Muscle of leg (tissue), 3 donors: ENCODE measurements at regions not wholly inside any gene's neighbourhood (a gene's known extent, or its start where the extent isn't known, plus 50 kb on each side); places are given as distances from the start of the nearest gene placed in this dataset.
"Not testable (repeated sequence)": the region's sequence is repeated elsewhere in the genome, so short reads cannot be mapped to it uniquely, and the experiment has no call there.

Experiments
- DNase-seq: peaks from one replicate; pipeline ENCODE4 v3.0.0; 2013
- H3K27ac ChIP-seq: one replicate; pipeline ENCODE4 v1.5.1; 2013; ENCODE audit warnings: mild to moderate bottlenecking, low read length, control low read depth
- H3K27me3 ChIP-seq: one replicate; pipeline ENCODE4 v1.6.1; 2013; ENCODE audit warnings: low read length; ENCODE audit not compliant: control insufficient read depth, insufficient read depth
- H3K36me3 ChIP-seq: one replicate; pipeline ENCODE4 v1.6.1; 2013; ENCODE audit warnings: low read length; ENCODE audit not compliant: control insufficient read depth, insufficient read depth
- H3K4me1 ChIP-seq: one replicate; pipeline ENCODE4 v1.6.1; 2013; ENCODE audit warnings: low read length; ENCODE audit not compliant: control insufficient read depth, insufficient read depth
- H3K4me3 ChIP-seq: one replicate; pipeline ENCODE4 v1.5.1; 2013; ENCODE audit warnings: low read length, control low read depth
- H3K9me3 ChIP-seq: replicated peaks from 2 replicates; pipeline ENCODE4 v1.6.1; 2013; ENCODE audit warnings: low read depth, low read length; ENCODE audit not compliant: control insufficient read depth
- WGBS: methylation state at CpG from one replicate; pipeline ENCODE4 v1.1.5; 2013; ENCODE audit warnings: missing lambda C conversion rate; ENCODE audit not compliant: insufficient coverage; 5-methylcytosine and 5-hydroxymethylcytosine counted together

DNA sequence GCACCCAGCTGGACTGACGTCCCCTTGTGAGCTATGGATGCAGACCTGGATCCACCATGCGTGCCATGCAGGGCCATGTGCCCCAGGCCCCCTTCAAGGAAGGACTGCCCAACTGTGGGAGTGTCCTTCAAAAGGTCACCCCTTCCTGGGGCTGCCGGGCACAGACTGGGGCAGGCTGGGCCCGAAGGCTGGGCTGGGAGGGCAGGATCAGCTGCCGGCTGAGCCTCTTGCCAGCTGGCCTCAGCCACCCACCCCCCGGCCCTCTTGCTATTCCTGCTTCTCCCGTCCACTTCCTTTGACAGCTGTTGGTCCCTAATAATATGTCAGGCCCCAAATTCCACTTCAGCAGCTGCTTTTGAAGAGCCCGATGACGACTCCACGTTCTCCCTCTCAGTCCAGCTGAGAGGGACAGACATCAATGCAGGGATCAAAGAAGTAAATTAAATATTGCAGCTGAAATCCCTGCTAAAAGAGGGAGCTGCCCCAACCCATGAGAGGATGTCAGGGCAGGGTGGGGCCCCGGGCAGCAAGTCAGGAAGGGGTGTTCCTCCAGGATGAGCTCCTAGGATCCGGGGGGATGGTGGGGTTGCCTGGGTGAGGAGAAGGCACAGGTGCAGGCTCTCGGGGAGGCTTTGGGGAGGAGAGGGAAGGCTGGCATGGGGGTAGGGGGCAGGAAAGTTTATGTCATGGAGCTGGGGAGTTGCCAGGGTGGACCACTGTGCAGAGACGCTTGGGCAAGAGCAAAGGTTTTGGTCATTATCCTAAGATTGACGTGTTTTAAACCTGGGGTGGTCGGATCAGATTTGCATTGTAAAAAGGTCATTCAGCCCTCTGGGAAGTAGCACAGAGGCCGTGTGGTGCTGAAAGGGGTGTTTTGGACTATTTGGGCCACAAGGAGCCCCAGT lies 185.0 kb downstream of the ANKRD60 start:
- Histone ChIP-seq H3K36me3 (no peaks in the 10 kb centered on the region), H3K9me3 (no peaks in the 10 kb centered on the region), H3K4me1 (peaks cover 52% of the 10 kb centered on the region), H3K27ac (peak overlapping the region; percentile 37), H3K4me3 (no peak overlapping the region), H3K27me3 (no peaks in the 10 kb centered on the region)
- peak; percentile 75 for DNase-seq
- WGBS: 60% methylated on average over 16 of the region's 17 CpGs

DNA sequence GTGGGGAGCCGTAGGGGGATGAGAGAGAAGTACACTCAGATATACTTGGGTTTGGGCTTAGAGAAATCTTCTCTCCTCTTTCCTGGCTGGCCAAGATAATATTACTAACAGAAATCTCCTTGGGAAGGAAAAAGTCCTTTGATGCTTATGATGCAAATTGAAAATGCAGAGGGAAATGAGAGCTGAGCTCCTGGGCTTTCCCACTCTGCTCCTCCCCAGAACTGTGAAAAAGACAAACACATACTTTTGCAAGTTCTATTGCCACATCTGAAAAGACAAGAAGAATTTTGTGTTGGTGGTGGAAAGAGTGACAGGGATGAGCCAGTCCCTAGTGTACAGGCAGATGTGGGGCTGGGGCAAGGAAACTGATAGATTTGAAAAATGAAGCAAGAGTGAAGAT lies 185.9 kb downstream of the ANKRD60 start:
- Histone ChIP-seq H3K4me1 (peaks cover 53% of the 10 kb centered on the region), H3K4me3 (no peak overlapping the region), H3K9me3 (no peaks in the 10 kb centered on the region), H3K27me3 (no peaks in the 10 kb centered on the region), H3K36me3 (no peaks in the 10 kb centered on the region), H3K27ac (peak overlapping the region; percentile 37)
- WGBS: no CpG with 5 or more reads among the region's 1 CpG
- peak; percentile 69 for DNase-seq

DNA sequence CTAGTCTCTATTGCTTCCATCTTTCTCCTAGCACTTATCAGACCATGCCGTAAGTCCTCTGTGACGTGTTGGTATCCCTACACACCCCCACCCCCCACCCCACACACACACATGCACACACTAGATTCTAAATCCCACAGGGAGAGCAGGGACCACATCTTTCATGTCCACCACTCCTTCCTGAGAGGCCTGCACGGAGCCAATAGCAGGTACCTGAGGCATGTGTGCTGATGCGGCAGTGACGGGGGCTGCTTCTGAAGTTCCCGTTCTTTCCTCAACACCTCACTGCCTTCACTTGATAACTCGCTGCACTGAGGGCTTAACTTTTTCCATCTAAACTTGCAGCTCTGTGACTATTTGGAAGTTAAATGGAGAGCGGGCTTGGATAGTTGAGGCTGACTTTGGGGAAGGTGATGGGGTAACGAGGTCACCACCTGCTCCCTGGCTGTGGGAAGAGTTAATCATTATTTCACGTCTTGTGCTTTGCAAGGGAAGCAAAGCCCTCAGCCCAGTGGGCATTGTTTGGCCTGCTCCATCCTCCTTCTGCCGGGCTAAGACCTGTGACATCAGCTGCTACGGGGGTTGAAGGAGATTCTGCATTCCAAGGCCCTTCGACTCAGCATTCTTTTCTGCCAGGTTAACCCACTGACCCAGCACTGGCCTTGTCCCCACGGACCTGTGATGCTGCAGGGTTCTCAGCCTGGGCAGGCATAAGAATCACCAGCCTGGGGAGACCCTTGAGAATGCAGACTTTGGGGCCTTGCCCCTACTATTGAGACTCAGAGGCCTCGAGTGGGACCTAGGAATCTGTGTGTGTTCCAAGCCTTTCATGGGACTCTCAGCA lies 187.8 kb downstream of the ANKRD60 start:
- WGBS: 74% methylated on average over 9 of the region's 15 CpGs
- Histone ChIP-seq H3K27ac (no peak overlapping the region), H3K27me3 (no peaks in the 10 kb centered on the region), H3K4me3 (no peak overlapping the region), H3K4me1 (peaks cover 48% of the 10 kb centered on the region), H3K36me3 (no peaks in the 10 kb centered on the region), H3K9me3 (no peaks in the 10 kb centered on the region)
- no peak for DNase-seq

DNA sequence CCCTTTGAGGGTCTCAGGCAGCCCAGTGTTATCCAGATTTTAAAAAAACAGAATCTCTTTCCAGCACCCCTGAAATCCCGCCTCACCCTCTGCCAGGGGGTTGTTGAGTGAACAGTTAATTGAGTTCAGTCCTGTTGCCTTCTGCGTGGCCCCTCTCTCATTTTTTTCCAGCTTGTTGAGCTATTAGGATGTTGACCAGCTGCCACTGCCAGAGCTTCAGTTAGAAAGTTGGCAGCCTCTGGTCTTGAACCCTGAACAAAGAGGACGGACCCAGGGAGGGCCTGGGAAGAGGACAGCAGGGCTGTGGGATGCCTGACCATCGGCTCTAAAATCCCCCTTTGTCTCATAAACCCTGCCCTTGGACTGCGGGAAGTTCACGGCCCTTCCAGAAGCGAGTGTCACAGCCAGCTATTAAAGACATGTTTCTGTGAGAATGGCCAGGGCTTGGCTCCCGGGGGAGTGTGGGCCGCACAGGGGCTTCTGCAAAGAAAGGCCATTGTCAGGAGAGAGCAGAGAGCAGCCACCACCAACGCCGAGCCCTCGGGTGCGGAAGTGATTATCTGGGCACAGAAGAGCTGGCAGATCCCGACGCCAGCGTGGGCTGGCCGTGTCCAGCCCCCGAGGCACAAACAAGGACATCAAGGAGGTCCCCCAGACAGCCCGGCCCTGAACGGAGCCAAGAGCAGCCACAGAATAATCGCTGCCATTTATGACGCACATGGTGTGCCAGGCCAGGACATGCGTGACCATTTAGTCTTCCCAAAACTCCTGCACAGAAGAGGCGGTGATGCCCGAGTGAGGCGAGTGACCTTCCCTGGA lies 189.0 kb downstream of the ANKRD60 start:
- Histone ChIP-seq H3K36me3 (no peaks in the 10 kb centered on the region), H3K27ac (no peak overlapping the region), H3K9me3 (no peaks in the 10 kb centered on the region), H3K4me1 (peaks cover 42% of the 10 kb centered on the region), H3K4me3 (no peak overlapping the region), H3K27me3 (no peaks in the 10 kb centered on the region)
- WGBS: 57% methylated on average over 23 of the region's 26 CpGs
- peak; percentile 41 for DNase-seq

DNA sequence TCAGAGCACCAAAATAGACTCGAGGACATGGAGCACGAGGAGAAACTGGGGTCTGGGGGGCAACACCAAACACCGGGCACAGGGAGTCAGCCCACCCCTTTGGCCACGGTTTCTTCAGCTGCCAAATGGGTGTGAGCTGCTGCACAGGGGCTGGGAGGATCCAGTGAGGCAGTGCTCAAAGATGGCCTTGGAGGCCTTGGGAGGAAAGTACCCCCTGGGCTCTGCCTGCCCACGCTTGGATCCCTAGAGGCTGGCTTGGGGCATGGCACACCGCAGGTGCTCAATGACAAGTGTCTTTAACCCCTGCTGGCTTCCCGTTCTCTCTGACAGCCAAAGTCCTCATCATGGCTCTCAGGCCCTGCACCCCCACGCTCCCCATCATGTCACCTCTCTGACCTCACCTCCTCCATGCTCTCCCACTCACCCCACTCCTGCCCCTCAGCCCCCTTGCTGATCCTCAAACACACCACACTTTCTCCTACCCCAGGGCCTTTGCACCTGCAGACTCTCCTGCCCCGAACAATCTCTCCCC lies 190.3 kb downstream of the ANKRD60 start:
- peaks cover 29% of the 10 kb centered on the region for H3K4me1 ChIP-seq
- WGBS: 80% methylated on average over 9 of the region's 9 CpGs
- no peak for DNase-seq
- no peak overlapping the region for H3K4me3 ChIP-seq
- peaks cover under 1% of the 10 kb centered on the region for H3K27me3 ChIP-seq
- no peak overlapping the region for H3K27ac ChIP-seq
- H3K36me3 ChIP-seq: no peaks in the 10 kb centered on the region
- H3K9me3 ChIP-seq: no peaks in the 10 kb centered on the region

DNA sequence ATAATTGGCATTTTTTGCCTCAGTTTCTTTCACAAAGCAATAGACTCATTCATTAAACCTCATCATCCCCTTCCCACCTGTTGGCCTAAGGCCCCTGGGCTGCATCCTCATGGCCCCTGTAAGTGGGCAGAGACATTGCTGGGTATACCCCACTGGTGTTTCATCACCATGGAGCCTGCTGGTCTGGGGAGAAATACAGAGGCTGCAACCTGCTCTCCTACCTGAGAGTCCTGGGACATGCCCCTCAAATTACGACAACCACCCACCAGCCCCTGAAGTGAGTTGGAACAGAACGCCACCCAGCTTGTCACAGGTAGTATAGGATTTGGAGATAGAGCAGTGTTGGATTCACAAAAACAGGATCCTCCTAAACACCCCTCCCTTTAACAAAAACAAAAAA lies 190.8 kb downstream of the ANKRD60 start:
- WGBS: no CpG with 5 or more reads among the region's 2 CpGs
- Histone ChIP-seq H3K27ac (no peak overlapping the region), H3K4me1 (peaks cover 24% of the 10 kb centered on the region), H3K36me3 (no peaks in the 10 kb centered on the region), H3K27me3 (peaks cover 2% of the 10 kb centered on the region), H3K4me3 (no peak overlapping the region), H3K9me3 (no peaks in the 10 kb centered on the region)
- no peak for DNase-seq

DNA sequence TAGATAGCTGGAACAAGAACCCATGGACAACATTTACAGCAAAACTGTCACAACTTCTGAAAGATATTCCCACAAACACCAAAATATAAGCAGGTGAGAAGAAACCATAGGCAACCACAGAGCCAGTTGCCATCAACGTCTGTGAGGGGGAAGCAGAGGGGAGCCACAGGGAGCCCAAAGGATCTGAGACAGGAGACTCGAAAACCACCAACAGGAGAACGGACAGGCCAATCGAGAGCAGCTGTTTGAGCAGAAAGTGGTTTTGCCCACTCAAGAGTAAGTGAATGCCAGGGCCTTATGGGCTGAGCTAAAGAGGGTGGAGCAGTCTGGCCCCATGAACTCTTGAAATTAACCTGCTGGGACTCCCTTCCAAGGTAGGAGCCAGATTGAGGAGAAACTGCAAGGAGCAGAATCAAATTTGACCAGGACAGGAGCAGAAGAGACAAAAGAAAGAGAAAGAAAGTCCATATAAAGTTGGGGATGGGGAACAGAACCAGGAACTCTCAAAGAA lies 195.4 kb downstream of the ANKRD60 start:
- H3K9me3 ChIP-seq: no peaks in the 10 kb centered on the region
- WGBS: 81% methylated on average over 4 of the region's 4 CpGs
- H3K4me3 ChIP-seq: no peak overlapping the region
- no peaks in the 10 kb centered on the region for H3K36me3 ChIP-seq
- no peaks in the 10 kb centered on the region for H3K4me1 ChIP-seq
- DNase-seq: no peak
- peaks cover 5% of the 10 kb centered on the region for H3K27me3 ChIP-seq
- H3K27ac ChIP-seq: no peak overlapping the region

DNA sequence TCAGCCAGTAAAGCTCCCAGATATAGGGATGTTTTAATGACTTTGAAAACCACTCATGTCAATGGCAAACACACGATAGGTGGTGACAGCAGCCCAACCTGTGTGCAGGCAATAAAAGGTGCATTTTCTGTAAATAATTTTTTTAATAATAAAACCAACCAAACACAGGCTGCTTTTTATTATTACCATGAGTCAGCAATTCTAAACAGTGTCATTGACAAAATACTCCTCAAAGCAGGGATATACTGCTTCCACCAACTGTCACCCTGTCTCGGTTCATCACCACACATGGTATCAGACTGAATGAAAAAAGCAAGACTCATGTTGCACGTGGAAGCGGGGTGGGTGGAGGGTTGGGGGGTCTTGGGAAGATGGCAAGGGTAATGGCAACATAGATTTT lies 195.9 kb downstream of the ANKRD60 start:
- H3K9me3 ChIP-seq: no peaks in the 10 kb centered on the region
- H3K36me3 ChIP-seq: no peaks in the 10 kb centered on the region
- DNase-seq: no peak
- H3K4me1 ChIP-seq: no peaks in the 10 kb centered on the region
- H3K27me3 ChIP-seq: peaks cover 5% of the 10 kb centered on the region
- H3K27ac ChIP-seq: no peak overlapping the region
- WGBS: no CpG with 5 or more reads among the region's 4 CpGs
- no peak overlapping the region for H3K4me3 ChIP-seq

DNA sequence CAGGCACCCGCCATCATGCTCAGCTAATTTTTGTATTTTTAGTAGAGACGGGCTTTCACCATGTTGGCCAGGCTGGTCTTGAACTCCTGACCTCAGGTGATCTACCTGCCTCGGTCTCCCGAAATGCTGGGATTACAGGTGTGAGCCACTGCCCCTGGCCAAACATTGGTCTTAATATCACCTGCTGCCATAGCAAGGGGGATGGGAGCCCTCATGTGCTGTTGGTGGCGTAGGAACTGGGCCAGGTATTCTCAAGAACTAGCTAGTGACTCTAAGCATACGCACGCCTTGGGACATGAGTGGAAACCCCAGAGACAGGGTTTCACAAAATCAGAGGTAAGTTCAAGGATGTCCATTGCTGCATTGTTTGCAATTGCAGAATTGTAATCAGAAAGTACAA lies 197.1 kb downstream of the ANKRD60 start:
- DNase-seq, H3K27me3 ChIP-seq, H3K36me3 ChIP-seq, H3K4me1 ChIP-seq, H3K4me3 ChIP-seq, H3K27ac ChIP-seq, H3K9me3 ChIP-seq: not testable (repeated sequence)
- WGBS: 99% methylated on average over 7 of the region's 7 CpGs
